Calu3 (cell line): ENCODE measurements at regions not wholly inside any gene's neighbourhood (a gene's known extent, or its start where the extent isn't known, plus 50 kb on each side); places are given as distances from the start of the nearest gene placed in this dataset.

Source experiments
- BruUV-seq: library from RNA; stranded (reverse); fragments of 400-500 nt; replicated peaks from 2 replicates; lab custom pipeline; 2021; lab: Mats Ljungman, UMichigan
- CTCF ChIA-PET: fragments of 300-600 bp; sonication (Branson Sonifier 250); formaldehyde crosslinking; loops from one replicate; lab custom pipeline; 2022; ENCODE audit warnings: antibody characterized with exemption; lab: Charles Lee
- DNase-seq: peaks from one replicate; pipeline ENCODE4 v3.0.0; 2022
- H3K27ac Mint-ChIP-seq: one replicate; pipeline ENCODE4 v1.8.0; 2022; ENCODE audit warnings: mixed read lengths; ENCODE audit not compliant: unreplicated experiment
- H3K27me3 Mint-ChIP-seq: one replicate; pipeline ENCODE4 v1.8.0; 2022; ENCODE audit warnings: mixed read lengths; ENCODE audit not compliant: unreplicated experiment
- H3K36me3 Mint-ChIP-seq: one replicate; pipeline ENCODE4 v1.8.0; 2022; ENCODE audit warnings: mild to moderate bottlenecking, moderate library complexity, mixed read lengths; ENCODE audit not compliant: insufficient read depth, unreplicated experiment
- H3K4me1 Mint-ChIP-seq: one replicate; pipeline ENCODE4 v1.8.0; 2022; ENCODE audit warnings: mild to moderate bottlenecking, low read depth, mixed read lengths; ENCODE audit not compliant: unreplicated experiment
- H3K4me3 Mint-ChIP-seq: one replicate; pipeline ENCODE4 v1.8.0; 2022; ENCODE audit warnings: mild to moderate bottlenecking, low read depth, moderate library complexity, mixed read lengths; ENCODE audit not compliant: unreplicated experiment
- H3K9me3 Mint-ChIP-seq: one replicate; pipeline ENCODE4 v1.8.0; 2022; ENCODE audit warnings: low read depth, mixed read lengths; ENCODE audit not compliant: unreplicated experiment
- intact Hi-C: fragments of 100-400 bp; cut with micrococcal nuclease; formaldehyde crosslinking; loops from one replicate; pipeline ENCODE4 v1.10.0; 2022; ENCODE audit not compliant: unreplicated experiment
- TF ChIP-seq, protein P1 (sequence below): fragments of 200-600 bp; IDR thresholded peaks from one replicate; pipeline ENCODE4 v1.8.0; 2022; ENCODE audit warnings: antibody characterized with exemption; ENCODE audit not compliant: unreplicated experiment

DNA sequence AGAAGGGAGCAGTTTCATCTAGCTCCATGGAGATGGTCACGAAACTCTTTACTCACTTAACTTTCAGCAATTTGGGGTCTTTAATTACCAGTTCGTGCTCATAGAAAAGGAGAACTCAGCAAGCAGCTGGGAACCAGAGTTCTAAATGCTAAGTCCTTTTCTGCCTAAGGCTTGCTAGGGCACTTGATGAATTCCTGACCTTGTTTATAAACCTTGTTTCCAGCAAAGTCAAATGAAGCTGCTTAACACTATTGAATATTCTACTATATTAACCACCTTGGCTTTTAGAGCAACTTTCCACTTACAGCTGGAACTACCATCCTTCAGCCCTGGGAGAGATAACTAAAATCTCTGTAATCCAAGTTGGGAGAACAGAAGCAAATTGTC lies 79.5 kb upstream of the TSC22D2 start:
- Mint-ChIP-seq H3K36me3 (no peaks in the 10 kb centered on the region), H3K27ac (no peak overlapping the region), H3K27me3 (no peaks in the 10 kb centered on the region), H3K4me1 (peaks cover 48% of the 10 kb centered on the region), H3K4me3 (no peak overlapping the region), H3K9me3 (peaks cover 3% of the 10 kb centered on the region)
- CTCF ChIA-PET = interaction anchor here (0.6 to 1.3 kb wide), 4 partner anchors 9 to 247 kb away, joined by 3 to 4 read pairs (median 3); no protein-coding TSS in a partner anchor
- BruUV-seq = no TSS peak
- TF ChIP-seq, protein P1, sequence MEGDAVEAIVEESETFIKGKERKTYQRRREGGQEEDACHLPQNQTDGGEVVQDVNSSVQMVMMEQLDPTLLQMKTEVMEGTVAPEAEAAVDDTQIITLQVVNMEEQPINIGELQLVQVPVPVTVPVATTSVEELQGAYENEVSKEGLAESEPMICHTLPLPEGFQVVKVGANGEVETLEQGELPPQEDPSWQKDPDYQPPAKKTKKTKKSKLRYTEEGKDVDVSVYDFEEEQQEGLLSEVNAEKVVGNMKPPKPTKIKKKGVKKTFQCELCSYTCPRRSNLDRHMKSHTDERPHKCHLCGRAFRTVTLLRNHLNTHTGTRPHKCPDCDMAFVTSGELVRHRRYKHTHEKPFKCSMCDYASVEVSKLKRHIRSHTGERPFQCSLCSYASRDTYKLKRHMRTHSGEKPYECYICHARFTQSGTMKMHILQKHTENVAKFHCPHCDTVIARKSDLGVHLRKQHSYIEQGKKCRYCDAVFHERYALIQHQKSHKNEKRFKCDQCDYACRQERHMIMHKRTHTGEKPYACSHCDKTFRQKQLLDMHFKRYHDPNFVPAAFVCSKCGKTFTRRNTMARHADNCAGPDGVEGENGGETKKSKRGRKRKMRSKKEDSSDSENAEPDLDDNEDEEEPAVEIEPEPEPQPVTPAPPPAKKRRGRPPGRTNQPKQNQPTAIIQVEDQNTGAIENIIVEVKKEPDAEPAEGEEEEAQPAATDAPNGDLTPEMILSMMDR = no peak
- intact Hi-C loops = no loop called here
- no peak for DNase-seq

DNA sequence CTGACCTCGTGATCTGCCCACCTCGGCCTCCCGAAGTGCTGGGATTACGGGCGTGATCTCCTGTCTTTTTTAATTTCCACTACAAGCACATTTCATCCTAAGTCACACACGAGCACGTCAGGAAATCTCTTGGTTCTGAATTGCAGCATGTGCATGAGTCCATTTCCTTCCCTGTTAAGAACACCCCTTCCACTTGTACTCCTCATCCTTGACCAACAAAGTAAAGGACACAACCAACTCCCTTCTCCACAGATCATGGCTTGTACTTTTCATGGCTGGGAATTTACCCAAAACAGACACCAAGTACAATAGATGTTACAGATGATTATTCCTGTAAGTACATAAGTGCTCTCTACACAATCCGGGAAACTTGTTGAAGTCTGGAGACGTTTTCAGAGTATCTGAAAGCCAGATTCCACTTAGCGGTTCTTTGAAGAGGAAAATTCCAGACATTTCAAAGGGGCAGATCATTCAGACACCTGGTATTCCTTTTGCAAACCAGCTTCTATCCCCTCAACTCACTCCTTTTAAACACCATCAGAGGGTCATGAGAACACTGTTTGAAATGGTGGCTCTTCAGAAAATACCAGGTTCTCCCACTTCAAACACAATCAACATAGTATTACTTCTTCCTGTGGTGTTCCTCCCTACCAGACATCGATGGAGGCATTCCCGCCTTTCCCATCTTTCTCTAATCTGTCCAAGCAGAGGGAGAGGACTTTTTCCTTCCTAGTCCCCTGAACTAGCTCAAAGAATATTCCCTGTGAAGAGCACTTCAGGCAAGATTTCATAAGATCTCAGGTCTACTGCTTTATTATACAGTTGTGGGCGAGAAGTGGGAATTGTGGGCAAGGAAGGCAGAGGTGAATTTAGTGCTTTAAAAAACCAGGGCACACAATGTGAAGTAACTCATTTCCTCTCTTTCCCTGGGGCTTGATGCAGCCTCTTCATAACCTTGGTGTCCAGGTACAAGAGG lies 80.1 kb upstream of the TSC22D2 start:
- peaks cover 42% of the 10 kb centered on the region for H3K4me1 Mint-ChIP-seq
- no peak overlapping the region for H3K27ac Mint-ChIP-seq
- TF ChIP-seq, protein P1 = no peak
- peaks cover 3% of the 10 kb centered on the region for H3K9me3 Mint-ChIP-seq
- CTCF ChIA-PET = interaction anchor here (0.6 to 1.3 kb wide), 2 partner anchors 8 to 246 kb away, joined by 3 to 4 read pairs; no protein-coding TSS in a partner anchor
- no peaks in the 10 kb centered on the region for H3K27me3 Mint-ChIP-seq
- H3K4me3 Mint-ChIP-seq = no peak overlapping the region
- DNase-seq = no peak
- H3K36me3 Mint-ChIP-seq = no peaks in the 10 kb centered on the region
- BruUV-seq = no TSS peak
- intact Hi-C loops = no loop called here

DNA sequence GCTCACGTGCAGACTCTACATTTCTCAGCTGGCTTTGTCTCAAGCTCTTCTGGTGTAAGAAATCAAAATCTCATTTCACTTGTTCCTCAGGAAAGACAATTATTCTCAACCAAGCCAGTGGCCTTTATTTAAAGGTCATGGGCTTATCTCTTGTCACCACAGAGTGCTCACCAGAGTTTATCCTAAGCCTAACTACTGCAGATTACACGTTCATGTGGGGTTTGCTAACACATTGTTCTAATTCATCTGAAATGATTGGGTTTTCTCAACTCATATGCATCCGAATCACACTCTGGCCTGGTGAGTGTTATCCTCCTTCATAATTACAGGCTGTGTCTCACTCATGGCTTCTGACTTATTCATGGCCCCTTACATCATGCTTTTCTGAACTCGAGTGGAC lies 83.3 kb upstream of the TSC22D2 start:
- no peak overlapping the region for H3K4me3 Mint-ChIP-seq
- no peaks in the 10 kb centered on the region for H3K27me3 Mint-ChIP-seq
- H3K36me3 Mint-ChIP-seq = no peaks in the 10 kb centered on the region
- no peak overlapping the region for H3K27ac Mint-ChIP-seq
- intact Hi-C loops = loop anchor here (5.0 kb wide), 1 partner anchor 732 kb away; no protein-coding TSS in a partner anchor
- H3K4me1 Mint-ChIP-seq = peaks cover 41% of the 10 kb centered on the region
- peaks cover 3% of the 10 kb centered on the region for H3K9me3 Mint-ChIP-seq
- CTCF ChIA-PET = interaction anchor here (0.5 to 1.3 kb wide), 2 partner anchors 22 to 492 kb away, joined by 3 to 4 read pairs; no protein-coding TSS in a partner anchor
- no TSS peak for BruUV-seq
- no peak for DNase-seq
- TF ChIP-seq, protein P1 = no peak

DNA sequence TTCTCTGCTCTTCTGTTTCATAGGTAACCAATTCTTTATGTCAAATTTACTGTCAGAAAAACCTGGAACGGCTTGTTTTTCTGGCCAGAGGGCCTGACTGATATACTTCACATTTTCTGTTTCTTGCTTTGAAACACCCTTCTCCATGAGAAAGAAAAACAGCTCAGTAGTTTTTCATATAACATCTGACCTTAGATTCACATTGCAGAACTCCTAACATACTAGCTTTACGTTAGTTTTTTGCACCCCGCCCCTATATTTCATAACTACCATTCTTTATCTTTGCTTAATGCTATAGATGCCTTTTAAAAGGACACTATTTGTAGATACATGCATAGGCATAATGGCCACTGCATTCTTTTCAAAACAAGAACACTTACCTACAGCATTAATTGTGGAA lies 83.9 kb upstream of the TSC22D2 start:
- BruUV-seq = no TSS peak
- CTCF ChIA-PET = interaction anchor here (1.3 kb wide), 1 partner anchor 23 kb away, joined by 3 read pairs; no protein-coding TSS in a partner anchor
- Mint-ChIP-seq H3K9me3 (no peaks in the 10 kb centered on the region), H3K27ac (no peak overlapping the region), H3K36me3 (no peaks in the 10 kb centered on the region), H3K4me1 (peaks cover 41% of the 10 kb centered on the region), H3K4me3 (no peak overlapping the region), H3K27me3 (no peaks in the 10 kb centered on the region)
- no peak for DNase-seq
- TF ChIP-seq, protein P1 = no peak
- intact Hi-C loops = loop anchor here (5.0 kb wide), 1 partner anchor 732 kb away; no protein-coding TSS in a partner anchor
